Endothelial cell of umbilical vein (primary cell): ENCODE measurements at regions not wholly inside any gene's neighbourhood (a gene's known extent, or its start where the extent isn't known, plus 50 kb on each side); places are given as distances from the start of the nearest gene placed in this dataset.

Experiments
- BruUV-seq: library from RNA; stranded (reverse); fragments of 400-500 nt; replicated peaks from 2 replicates; lab custom pipeline; 2021; lab: Mats Ljungman, UMichigan
- CTCF ChIA-PET: fragments of 300-600, 350-600 bp; sonication (Branson Sonifier 250); formaldehyde crosslinking; loops from one replicate; lab custom pipeline; 2021; ENCODE audit warnings: antibody characterized with exemption, inconsistent platforms; lab: Charles Lee
- POLR2A ChIA-PET: fragments of 300-600, 350-600 bp; sonication (Branson Sonifier 250); formaldehyde crosslinking; loops from one replicate; lab custom pipeline; 2021; ENCODE audit warnings: antibody characterized with exemption, inconsistent platforms; lab: Charles Lee
- DNase-seq: peaks from one replicate; pipeline ENCODE4 v3.0.0-alpha.2; 2011; ENCODE audit warnings: low read depth, low spot score
- FAIRE-seq: peaks from 2 replicates; lab custom pipeline; 2011; peaks lifted over from hg19 to GRCh38; lab: Jason Lieb, UNC
- H2AFZ ChIP-seq: 2 replicates; pipeline ENCODE4 v1.6.0; 2012; ENCODE audit warnings: low read depth, low read length, control low read depth, inconsistent platforms
- H3K27ac ChIP-seq: 2 replicates; pipeline ENCODE4 v1.5.1; 2011; ENCODE audit warnings: low read depth, mild to moderate bottlenecking, control low read depth, low read length, moderate library complexity; ENCODE audit not compliant: insufficient read depth
- H3K27me3 ChIP-seq, 2 experiments: 2 replicates each; pipeline versions ENCODE4 v1.6.0 to v1.6.1; 2011; ENCODE audit warnings: low read length in 2 of 2, mixed read lengths in 1 of 2; ENCODE audit not compliant: control insufficient read depth in 2 of 2, insufficient read depth in 2 of 2
- H3K36me3 ChIP-seq, 2 experiments: 2 replicates in 1 of 2; 3 replicates in 1 of 2; pipeline ENCODE4 v1.5.1; 2011; ENCODE audit warnings: low read length in 2 of 2, mild to moderate bottlenecking in 1 of 2, moderate library complexity in 1 of 2; ENCODE audit not compliant: control insufficient read depth in 2 of 2, insufficient read depth in 2 of 2; ENCODE audit errors: extremely low read depth in 1 of 2
- H3K4me1 ChIP-seq: 3 replicates; pipeline ENCODE4 v1.5.1; 2011; ENCODE audit warnings: mild to moderate bottlenecking, low read length; ENCODE audit not compliant: control insufficient read depth, insufficient read depth; ENCODE audit errors: extremely low read depth
- H3K4me2 ChIP-seq: 2 replicates; pipeline ENCODE4 v1.6.1; 2011; ENCODE audit warnings: low read length, control low read depth, mixed read lengths; ENCODE audit not compliant: insufficient read depth
- H3K4me3 ChIP-seq, 3 experiments: fragments of 200-600 bp in 1 of 3; sonication (generic), shearing (Covaris generic) in 1 of 3; replicated peaks in 1 of 3; 2 replicates each; pipeline ENCODE4 v1.5.1; 2011 to 2016; ENCODE audit warnings: control low read depth in 3 of 3, low read length in 3 of 3, mild to moderate bottlenecking in 2 of 3, inconsistent platforms in 1 of 3, low read depth in 1 of 3, moderate library complexity in 1 of 3; ENCODE audit not compliant: insufficient read depth in 1 of 3
- H3K79me2 ChIP-seq: 2 replicates; pipeline ENCODE4 v1.6.0; 2012; ENCODE audit warnings: low read length, inconsistent platforms; ENCODE audit not compliant: control insufficient read depth, insufficient read depth
- H3K9ac ChIP-seq: replicated peaks from 2 replicates; pipeline ENCODE3; 2011; ENCODE audit warnings: low read length, control low read depth; ENCODE audit not compliant: insufficient read depth; ENCODE audit errors: extremely low read depth
- H3K9me1 ChIP-seq: replicated peaks from 3 replicates; pipeline ENCODE4 v1.6.0; 2011; ENCODE audit warnings: mild to moderate bottlenecking, low read length; ENCODE audit not compliant: control insufficient read depth, insufficient read depth; ENCODE audit errors: extremely low read depth
- H3K9me3 ChIP-seq: replicated peaks from 2 replicates; pipeline ENCODE4 v1.5.1; 2012; ENCODE audit warnings: low read length, inconsistent platforms; ENCODE audit not compliant: control insufficient read depth, insufficient read depth
- H4K20me1 ChIP-seq: replicated peaks from 2 replicates; pipeline ENCODE3; 2011; ENCODE audit warnings: mild to moderate bottlenecking, low read length; ENCODE audit not compliant: control insufficient read depth, insufficient read depth; ENCODE audit errors: extremely low read depth
- EZH2 ChIP-seq: IDR thresholded peaks from 2 replicates; pipeline ENCODE4 v1.6.1; 2012; ENCODE audit warnings: borderline replicate concordance, low read depth, mild to moderate bottlenecking, moderate library complexity, low read length, inconsistent platforms; ENCODE audit not compliant: severe bottlenecking
- FOS ChIP-seq: IDR thresholded peaks from 2 replicates; pipeline ENCODE4 v1.6.1; 2011; ENCODE audit warnings: mild to moderate bottlenecking, low read length, moderate library complexity, borderline replicate concordance; ENCODE audit not compliant: insufficient read depth
- GATA2 ChIP-seq: IDR thresholded peaks from 2 replicates; pipeline ENCODE4 v1.7.0; 2011; ENCODE audit warnings: low read depth, mild to moderate bottlenecking, moderate library complexity, mixed read lengths, low read length; ENCODE audit not compliant: insufficient read length, insufficient read depth
- JUN ChIP-seq: IDR thresholded peaks from 2 replicates; pipeline ENCODE4 v1.6.1; 2011; ENCODE audit warnings: borderline replicate concordance, low read depth; ENCODE audit not compliant: insufficient read length, insufficient read depth
- MYC ChIP-seq: IDR thresholded peaks from one replicate; pipeline ENCODE4 v1.6.1; 2011; ENCODE audit warnings: mild to moderate bottlenecking, low read depth, low read length
- POLR2A ChIP-seq: IDR thresholded peaks from 2 replicates; pipeline ENCODE4 v1.6.1; 2012; ENCODE audit warnings: low read depth, mild to moderate bottlenecking, control low read depth, low read length
- POLR2AphosphoS5 ChIP-seq: IDR thresholded peaks from 2 replicates; pipeline ENCODE4 v1.6.1; 2012; ENCODE audit warnings: low read depth, mild to moderate bottlenecking, control low read depth, low read length, moderate library complexity; ENCODE audit not compliant: insufficient read depth
- dilution Hi-C: fragments of 300-500 bp; cut with MboI; formaldehyde crosslinking; loops from one replicate; pipeline ENCODE4 v1.15.0; 2019; ENCODE audit warnings: low sequenced_read_pairs; ENCODE audit not compliant: extremely low pct_ligation_motif_present
- intact Hi-C: fragments of 100-400 bp; cut with micrococcal nuclease; formaldehyde crosslinking; loops from one replicate; pipeline ENCODE4 v1.10.0; 2022
- TF ChIP-seq, protein P1 (sequence below), 2 donors: IDR thresholded peaks; 1 replicate in 1 of 2; 2 replicates in 1 of 2; pipeline ENCODE4 v1.5.1; 2011; ENCODE audit warnings: low read length in 2 of 2, mild to moderate bottlenecking in 2 of 2, moderate library complexity in 2 of 2, control low read depth in 1 of 2, inconsistent platforms in 1 of 2, low read depth in 1 of 2; ENCODE audit not compliant: insufficient read depth in 1 of 2; ENCODE audit errors: extremely low read depth in 1 of 2
- TF ChIP-seq, protein P2 (sequence below): IDR thresholded peaks from 2 replicates; pipeline ENCODE4 v1.6.1; 2011; ENCODE audit not compliant: insufficient read depth, insufficient read length

DNA sequence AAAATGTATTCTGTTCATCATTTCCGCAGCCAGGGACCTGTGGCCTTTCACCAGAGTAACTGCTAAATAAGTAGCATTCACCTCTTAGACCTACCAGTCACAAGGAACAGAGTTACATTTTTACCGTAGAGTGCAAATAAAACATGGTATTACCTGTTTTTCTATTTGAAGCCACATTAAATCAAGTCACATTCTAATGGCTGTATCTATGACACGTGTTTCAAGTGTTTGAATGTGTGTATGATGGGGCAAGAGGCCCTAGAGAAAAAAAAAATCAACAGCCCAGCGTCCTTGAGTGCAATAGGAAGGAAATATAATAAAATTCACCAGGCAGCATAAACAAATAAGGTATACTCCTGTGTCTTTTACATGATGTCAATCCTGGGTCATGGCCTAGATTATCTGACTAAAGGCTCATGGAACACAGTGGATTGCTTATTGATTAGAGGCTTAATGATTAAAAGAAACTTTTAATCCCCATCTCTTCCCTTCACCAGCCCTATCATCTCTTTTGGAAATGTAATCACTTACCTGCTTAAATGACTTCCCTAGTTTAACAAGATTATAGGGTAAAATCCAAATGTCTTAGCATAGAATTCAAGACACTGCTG lies 168.7 kb upstream of the CDH5 start:
- DNase-seq (no peak), FAIRE-seq (no peak)
- Histone ChIP-seq H3K9me1 (no peaks in the 10 kb centered on the region), H3K4me1 (no peaks in the 10 kb centered on the region), H3K79me2 (no peaks in the 10 kb centered on the region), H3K4me2 (no peak overlapping the region), H3K9ac (no peak overlapping the region), H4K20me1 (no peaks in the 10 kb centered on the region), H3K4me3 (no peak overlapping the region), H3K9me3 (no peaks in the 10 kb centered on the region), H3K27me3 (no peaks in the 10 kb centered on the region), H3K27ac (no peak overlapping the region), H3K36me3 (no peaks in the 10 kb centered on the region), H2AFZ (no peak overlapping the region)
- TF ChIP-seq POLR2AphosphoS5 = no peak
- dilution Hi-C loops (no loop called here), intact Hi-C loops (no loop called here)
- ChIA-PET CTCF (no interaction called here), POLR2A (no interaction called here)
- BruUV-seq = no TSS peak

DNA sequence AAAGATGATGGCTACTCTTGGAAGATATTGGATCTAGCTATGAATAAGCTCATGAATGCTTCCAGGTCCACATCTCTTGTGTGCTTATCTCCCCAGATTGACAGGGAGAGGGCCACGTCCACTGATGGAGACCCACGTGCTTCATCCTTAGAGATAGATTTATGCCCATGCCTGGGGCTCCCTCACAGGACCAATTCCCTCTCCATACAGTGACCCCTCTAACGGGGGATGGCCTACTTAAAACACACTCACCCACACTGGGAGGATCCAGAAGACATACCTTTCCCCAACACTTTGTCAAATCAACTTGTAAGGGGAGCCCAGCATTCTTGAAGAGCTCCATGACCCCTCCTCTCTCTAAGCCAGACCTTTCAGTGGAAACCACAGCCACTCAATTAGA lies 169.7 kb upstream of the CDH5 start:
- TF ChIP-seq, protein P1, sequence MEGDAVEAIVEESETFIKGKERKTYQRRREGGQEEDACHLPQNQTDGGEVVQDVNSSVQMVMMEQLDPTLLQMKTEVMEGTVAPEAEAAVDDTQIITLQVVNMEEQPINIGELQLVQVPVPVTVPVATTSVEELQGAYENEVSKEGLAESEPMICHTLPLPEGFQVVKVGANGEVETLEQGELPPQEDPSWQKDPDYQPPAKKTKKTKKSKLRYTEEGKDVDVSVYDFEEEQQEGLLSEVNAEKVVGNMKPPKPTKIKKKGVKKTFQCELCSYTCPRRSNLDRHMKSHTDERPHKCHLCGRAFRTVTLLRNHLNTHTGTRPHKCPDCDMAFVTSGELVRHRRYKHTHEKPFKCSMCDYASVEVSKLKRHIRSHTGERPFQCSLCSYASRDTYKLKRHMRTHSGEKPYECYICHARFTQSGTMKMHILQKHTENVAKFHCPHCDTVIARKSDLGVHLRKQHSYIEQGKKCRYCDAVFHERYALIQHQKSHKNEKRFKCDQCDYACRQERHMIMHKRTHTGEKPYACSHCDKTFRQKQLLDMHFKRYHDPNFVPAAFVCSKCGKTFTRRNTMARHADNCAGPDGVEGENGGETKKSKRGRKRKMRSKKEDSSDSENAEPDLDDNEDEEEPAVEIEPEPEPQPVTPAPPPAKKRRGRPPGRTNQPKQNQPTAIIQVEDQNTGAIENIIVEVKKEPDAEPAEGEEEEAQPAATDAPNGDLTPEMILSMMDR (IDR thresholded peaks at IDR 0.05; ENCODE audit: extremely low read depth in 1 of 2, insufficient read depth in 1 of 2, low read depth in 1 of 2, low read length in 2 of 2) = no peak
- TF ChIP-seq, protein P2, sequence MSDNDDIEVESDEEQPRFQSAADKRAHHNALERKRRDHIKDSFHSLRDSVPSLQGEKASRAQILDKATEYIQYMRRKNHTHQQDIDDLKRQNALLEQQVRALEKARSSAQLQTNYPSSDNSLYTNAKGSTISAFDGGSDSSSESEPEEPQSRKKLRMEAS = no peak
- TF ChIP-seq MYC = no peak
- TF ChIP-seq JUN = no peak
- TF ChIP-seq POLR2A = no peak
- no peak for TF ChIP-seq FOS
- TF ChIP-seq POLR2AphosphoS5 = no peak
- no peak for TF ChIP-seq EZH2
- no peak for TF ChIP-seq GATA2
- no peaks in the 10 kb centered on the region for H3K79me2 ChIP-seq
- no TSS peak for BruUV-seq
- CTCF ChIA-PET = no interaction called here
- no peaks in the 10 kb centered on the region for H3K4me1 ChIP-seq
- H3K9me1 ChIP-seq = no peaks in the 10 kb centered on the region
- H3K9me3 ChIP-seq = no peaks in the 10 kb centered on the region
- no peak for DNase-seq
- H3K36me3 ChIP-seq = no peaks in the 10 kb centered on the region
- H3K9ac ChIP-seq = no peak overlapping the region
- FAIRE-seq = no peak
- no peak overlapping the region for H2AFZ ChIP-seq
- intact Hi-C loops = no loop called here
- POLR2A ChIA-PET = no interaction called here
- H4K20me1 ChIP-seq = no peaks in the 10 kb centered on the region
- H3K4me3 ChIP-seq = no peak overlapping the region
- H3K27me3 ChIP-seq = no peaks in the 10 kb centered on the region
- dilution Hi-C loops = no loop called here
- no peak overlapping the region for H3K4me2 ChIP-seq
- no peak overlapping the region for H3K27ac ChIP-seq
